Smooth muscle cell (in vitro differentiated cells): ENCODE measurements at regions not wholly inside any gene's neighbourhood (a gene's known extent, or its start where the extent isn't known, plus 50 kb on each side); places are given as distances from the start of the nearest gene placed in this dataset.

Experiments
- DNase-seq: peaks from one replicate; lab custom pipeline; 2025; ENCODE audit not compliant: unreplicated experiment; lab: John Stamatoyannopoulos, UW
- H2AFZ ChIP-seq: fragments of 200-600 bp; sonication (generic); 2 replicates; pipeline ENCODE4 v1.6.0; 2016; ENCODE audit warnings: antibody characterized with exemption, low read depth, mild to moderate bottlenecking
- H3F3A ChIP-seq: fragments of 200-600 bp; sonication (generic); 2 replicates; pipeline ENCODE4 v1.6.0; 2017; ENCODE audit warnings: antibody characterized with exemption, low read depth
- H3K27ac ChIP-seq: fragments of 200-600 bp; sonication (generic); 2 replicates; pipeline ENCODE4 v1.5.1; 2016; ENCODE audit warnings: low read depth, mild to moderate bottlenecking
- H3K27me3 ChIP-seq: fragments of 200-600 bp; sonication (generic); 2 replicates; pipeline ENCODE4 v1.6.1; 2016; ENCODE audit warnings: low read depth, mild to moderate bottlenecking
- H3K36me3 ChIP-seq: fragments of 200-600 bp; sonication (generic); 2 replicates; pipeline ENCODE4 v1.5.1; 2016; ENCODE audit warnings: low read depth
- H3K4me1 ChIP-seq: fragments of 200-600 bp; sonication (generic); 2 replicates; pipeline ENCODE4 v1.5.1; 2016; ENCODE audit warnings: low read depth
- H3K4me2 ChIP-seq: fragments of 200-600 bp; sonication (generic); 2 replicates; pipeline ENCODE4 v1.6.0; 2016; ENCODE audit warnings: mild to moderate bottlenecking
- H3K4me3 ChIP-seq: fragments of 200-600 bp; sonication (generic); 2 replicates; pipeline ENCODE4 v1.5.1; 2016; ENCODE audit warnings: mild to moderate bottlenecking
- H3K79me2 ChIP-seq: fragments of 200-600 bp; sonication (generic); 2 replicates; pipeline ENCODE4 v1.6.0; 2016; ENCODE audit warnings: low read depth, mild to moderate bottlenecking
- H3K9ac ChIP-seq: fragments of 200-600 bp; sonication (generic); 2 replicates; pipeline ENCODE4 v1.6.0; 2016; ENCODE audit warnings: low read depth
- H3K9me3 ChIP-seq: fragments of 200-600 bp; sonication (generic); replicated peaks from 2 replicates; pipeline ENCODE4 v1.5.1; 2016; ENCODE audit warnings: low read depth
- H4K20me1 ChIP-seq: fragments of 200-600 bp; sonication (generic); 2 replicates; pipeline ENCODE4 v1.6.0; 2016; ENCODE audit warnings: low read depth
- CTCF ChIP-seq: fragments of 200-600 bp; sonication (generic); IDR thresholded peaks from 2 replicates; pipeline ENCODE4 v1.5.1; 2017; ENCODE audit warnings: borderline replicate concordance, mild to moderate bottlenecking, antibody characterized with exemption; ENCODE audit not compliant: insufficient read depth, poor library complexity, severe bottlenecking
- WGBS: methylation state at CpG from one replicate; pipeline ENCODE4 v1.1.7; 2016; ENCODE audit warnings: low lambda C conversion rate; 5-methylcytosine and 5-hydroxymethylcytosine counted together

- H3K79me2 ChIP-seq, result no peaks in the 10 kb centered on the region
- no peaks in the 10 kb centered on the region for H3K36me3 ChIP-seq
- no peak for DNase-seq
- no peak overlapping the region for H2AFZ ChIP-seq
- 83% methylated on average over 11 of the region's 11 CpGs for WGBS
- H3K9me3 ChIP-seq, result no peaks in the 10 kb centered on the region
- H4K20me1 ChIP-seq, result no peaks in the 10 kb centered on the region
- peaks cover 11% of the 10 kb centered on the region for H3K4me1 ChIP-seq
- H3K27me3 ChIP-seq, result no peaks in the 10 kb centered on the region
- no peak overlapping the region for H3K4me3 ChIP-seq
- H3K9ac ChIP-seq, result no peak overlapping the region
- no peak for TF ChIP-seq CTCF
- H3K27ac ChIP-seq, result no peak overlapping the region
- H3F3A ChIP-seq, result no peaks in the 10 kb centered on the region
- H3K4me2 ChIP-seq, result no peak overlapping the region
These were observed 346.0 kb downstream of the MATN1 start for GRCh38 chr1:30377230-30378002.

- Histone ChIP-seq H3K9ac (no peak overlapping the region), H3F3A (no peaks in the 10 kb centered on the region), H3K27me3 (no peaks in the 10 kb centered on the region), H3K4me1 (peaks cover 11% of the 10 kb centered on the region), H4K20me1 (no peaks in the 10 kb centered on the region), H3K4me2 (no peak overlapping the region), H3K79me2 (no peaks in the 10 kb centered on the region), H3K9me3 (no peaks in the 10 kb centered on the region), H2AFZ (no peak overlapping the region), H3K27ac (no peak overlapping the region), H3K36me3 (no peaks in the 10 kb centered on the region), H3K4me3 (no peak overlapping the region)
- WGBS, result 85% methylated on average over 7 of the region's 7 CpGs
- TF ChIP-seq CTCF, result no peak
- no peak for DNase-seq
These were observed 347.2 kb downstream of the MATN1 start for GRCh38 chr1:30376054-30376697.

GRCh38 chr1:30375156-30375555 lies 348.2 kb downstream of the MATN1 start:
- Histone ChIP-seq H3K9me3 (no peaks in the 10 kb centered on the region), H3K4me1 (peaks cover 10% of the 10 kb centered on the region), H3K9ac (no peak overlapping the region), H3K27me3 (no peaks in the 10 kb centered on the region), H3K4me3 (no peak overlapping the region), H4K20me1 (no peaks in the 10 kb centered on the region), H2AFZ (no peak overlapping the region), H3K27ac (no peak overlapping the region), H3F3A (no peaks in the 10 kb centered on the region), H3K36me3 (no peaks in the 10 kb centered on the region), H3K79me2 (no peaks in the 10 kb centered on the region), H3K4me2 (no peak overlapping the region)
- no peak for TF ChIP-seq CTCF
- no peak for DNase-seq
- WGBS, result 91% methylated on average over 7 of the region's 7 CpGs
